Loucy (cell line): ENCODE measurements at regions not wholly inside any gene's neighbourhood (a gene's known extent, or its start where the extent isn't known, plus 50 kb on each side); places are given as distances from the start of the nearest gene placed in this dataset.

ENCODE experiments used
- H2AFZ ChIP-seq: fragments of 200-600 bp; sonication (generic); 2 replicates; pipeline ENCODE4 v1.6.0; 2016; ENCODE audit warnings: antibody characterized with exemption, mild to moderate bottlenecking, low read length, moderate library complexity
- H3F3A ChIP-seq: fragments of 200-600 bp; 2 replicates; pipeline ENCODE4 v1.6.0; 2016; ENCODE audit warnings: antibody characterized with exemption, low read depth, mild to moderate bottlenecking
- H3K27me3 ChIP-seq: fragments of 200-600 bp; sonication (generic); 2 replicates; pipeline ENCODE4 v1.6.1; 2014; ENCODE audit warnings: low read length, mild to moderate bottlenecking; ENCODE audit not compliant: insufficient read depth, poor library complexity, severe bottlenecking
- H3K36me3 ChIP-seq: fragments of 200-600 bp; sonication (generic); 2 replicates; pipeline ENCODE4 v1.6.1; 2016; ENCODE audit warnings: low read length; ENCODE audit not compliant: insufficient read depth
- H3K4me1 ChIP-seq: fragments of 200-600 bp; sonication (generic); 2 replicates; pipeline ENCODE4 v1.5.1; 2014; ENCODE audit warnings: low read length, mild to moderate bottlenecking; ENCODE audit not compliant: insufficient read depth, poor library complexity, severe bottlenecking
- H3K4me2 ChIP-seq: fragments of 200-600 bp; sonication (generic); 2 replicates; pipeline ENCODE4 v1.6.0; 2014; ENCODE audit warnings: antibody characterized with exemption, low read length, low read depth, mild to moderate bottlenecking; ENCODE audit not compliant: poor library complexity, severe bottlenecking
- H3K4me3 ChIP-seq: fragments of 200-600 bp; sonication (generic); 2 replicates; pipeline ENCODE4 v1.5.1; 2014; ENCODE audit warnings: low read length, mild to moderate bottlenecking, mixed read lengths; ENCODE audit not compliant: poor library complexity, severe bottlenecking
- H3K79me2 ChIP-seq: fragments of 200-600 bp; sonication (generic); 2 replicates; pipeline ENCODE4 v1.6.1; 2014; ENCODE audit warnings: low read length; ENCODE audit not compliant: insufficient read depth
- H3K9ac ChIP-seq: fragments of 200-600 bp; sonication (generic); 2 replicates; pipeline ENCODE4 v1.6.0; 2014; ENCODE audit warnings: mild to moderate bottlenecking, low read depth, low read length, moderate library complexity; ENCODE audit not compliant: poor library complexity, severe bottlenecking
- H3K9me2 ChIP-seq: fragments of 200-600 bp; sonication (generic); replicated peaks from 2 replicates; pipeline ENCODE4 v1.6.1; 2016; ENCODE audit warnings: low read depth, low read length, mixed read lengths
- H3K9me3 ChIP-seq: fragments of 200-600 bp; sonication (generic); 2 replicates; pipeline ENCODE4 v1.6.1; 2014; ENCODE audit warnings: mild to moderate bottlenecking, antibody characterized with exemption, low read length, low read depth; ENCODE audit not compliant: insufficient read depth
- H4K20me1 ChIP-seq: fragments of 200-600 bp; sonication (generic); 2 replicates; pipeline ENCODE4 v1.6.0; 2014; ENCODE audit warnings: antibody characterized with exemption, low read length, mild to moderate bottlenecking; ENCODE audit not compliant: insufficient read depth, poor library complexity, severe bottlenecking
- EZH2phosphoT487 ChIP-seq: fragments of 200-600 bp; IDR thresholded peaks from 2 replicates; pipeline ENCODE4 v1.6.1; 2018; ENCODE audit warnings: antibody characterized with exemption, mild to moderate bottlenecking, moderate library complexity, borderline replicate concordance
- TF ChIP-seq, protein P1 (sequence below): fragments of 200-600 bp; sonication (generic); conservative IDR thresholded peaks from 2 replicates; pipeline ENCODE4 v1.5.1; 2014; ENCODE audit warnings: mild to moderate bottlenecking, antibody characterized with exemption, low read length

DNA sequence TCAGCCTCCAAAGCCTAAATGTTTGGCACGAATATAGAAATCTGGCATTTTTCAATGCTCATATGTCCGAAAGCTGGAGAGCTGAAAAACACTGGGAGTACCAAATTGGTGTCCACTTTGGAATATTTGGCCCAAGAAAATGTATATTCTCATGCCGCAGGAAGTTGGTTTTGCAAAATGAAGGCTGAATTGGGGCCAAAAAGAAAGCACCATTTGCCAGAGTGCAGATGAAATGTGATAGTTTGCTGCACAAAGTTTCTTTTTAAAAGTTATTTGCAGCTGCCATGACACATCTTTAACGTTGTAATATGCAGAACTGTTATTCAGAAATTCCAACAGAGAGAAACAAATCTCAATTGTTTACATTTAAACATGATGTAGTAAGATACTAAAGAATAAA is 124.2 kb upstream of the LYPLAL1 start:
- Histone ChIP-seq H3K4me1 (no peaks in the 10 kb centered on the region), H3K9me2 (no peaks in the 10 kb centered on the region), H3K4me2 (no peak overlapping the region), H3K36me3 (no peaks in the 10 kb centered on the region), H4K20me1 (no peaks in the 10 kb centered on the region), H3K9ac (no peak overlapping the region), H3K79me2 (no peaks in the 10 kb centered on the region), H3F3A (no peaks in the 10 kb centered on the region), H3K4me3 (no peak overlapping the region), H2AFZ (no peak overlapping the region), H3K9me3 (no peaks in the 10 kb centered on the region), H3K27me3 (no peaks in the 10 kb centered on the region)
- TF ChIP-seq, protein P1, sequence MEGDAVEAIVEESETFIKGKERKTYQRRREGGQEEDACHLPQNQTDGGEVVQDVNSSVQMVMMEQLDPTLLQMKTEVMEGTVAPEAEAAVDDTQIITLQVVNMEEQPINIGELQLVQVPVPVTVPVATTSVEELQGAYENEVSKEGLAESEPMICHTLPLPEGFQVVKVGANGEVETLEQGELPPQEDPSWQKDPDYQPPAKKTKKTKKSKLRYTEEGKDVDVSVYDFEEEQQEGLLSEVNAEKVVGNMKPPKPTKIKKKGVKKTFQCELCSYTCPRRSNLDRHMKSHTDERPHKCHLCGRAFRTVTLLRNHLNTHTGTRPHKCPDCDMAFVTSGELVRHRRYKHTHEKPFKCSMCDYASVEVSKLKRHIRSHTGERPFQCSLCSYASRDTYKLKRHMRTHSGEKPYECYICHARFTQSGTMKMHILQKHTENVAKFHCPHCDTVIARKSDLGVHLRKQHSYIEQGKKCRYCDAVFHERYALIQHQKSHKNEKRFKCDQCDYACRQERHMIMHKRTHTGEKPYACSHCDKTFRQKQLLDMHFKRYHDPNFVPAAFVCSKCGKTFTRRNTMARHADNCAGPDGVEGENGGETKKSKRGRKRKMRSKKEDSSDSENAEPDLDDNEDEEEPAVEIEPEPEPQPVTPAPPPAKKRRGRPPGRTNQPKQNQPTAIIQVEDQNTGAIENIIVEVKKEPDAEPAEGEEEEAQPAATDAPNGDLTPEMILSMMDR = no peak
- no peak for TF ChIP-seq EZH2phosphoT487

DNA sequence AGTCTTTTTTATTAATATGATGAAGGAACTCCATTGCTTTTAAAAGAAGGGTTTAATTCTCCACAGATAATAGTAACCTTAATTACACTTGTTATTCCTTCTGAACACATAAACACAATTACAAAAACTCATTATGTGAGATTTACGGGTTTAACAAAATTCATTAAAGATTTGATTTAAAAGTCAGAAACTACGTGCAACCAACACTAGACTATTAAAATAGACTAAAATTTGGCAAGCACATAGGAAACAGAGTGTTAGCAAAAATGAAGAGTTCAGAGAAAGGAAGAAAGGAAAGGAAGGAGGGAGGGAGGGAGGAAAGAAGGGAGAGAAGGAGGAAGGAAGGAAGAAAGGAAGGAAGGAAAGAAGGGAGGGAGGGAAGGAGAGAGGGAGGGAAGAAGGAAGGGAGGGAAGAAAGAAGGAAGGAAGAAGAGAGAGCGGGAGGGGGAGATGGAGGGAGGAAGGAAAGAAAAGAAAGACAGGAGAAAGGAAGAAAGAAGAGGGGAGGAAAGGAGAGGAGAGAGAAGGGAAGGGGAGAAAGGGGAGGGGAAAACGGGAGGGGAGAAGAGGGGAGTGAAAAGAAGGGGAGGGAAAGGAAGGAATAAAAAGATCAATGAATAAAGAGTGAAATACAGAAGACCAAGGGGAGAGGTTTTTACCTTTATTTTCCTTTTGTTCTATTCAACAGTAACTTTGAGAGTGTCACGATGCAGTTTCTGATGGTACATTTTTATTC is 123.4 kb upstream of the LYPLAL1 start:
- H3K9me2 ChIP-seq = no peaks in the 10 kb centered on the region
- no peaks in the 10 kb centered on the region for H3K79me2 ChIP-seq
- H3K36me3 ChIP-seq = no peaks in the 10 kb centered on the region
- no peak overlapping the region for H3K4me3 ChIP-seq
- no peak overlapping the region for H2AFZ ChIP-seq
- H3K4me1 ChIP-seq = no peaks in the 10 kb centered on the region
- no peaks in the 10 kb centered on the region for H3F3A ChIP-seq
- H3K9me3 ChIP-seq = no peaks in the 10 kb centered on the region
- no peaks in the 10 kb centered on the region for H3K27me3 ChIP-seq
- no peak for TF ChIP-seq EZH2phosphoT487
- TF ChIP-seq, protein P1 = no peak
- H3K9ac ChIP-seq = no peak overlapping the region
- H4K20me1 ChIP-seq = no peaks in the 10 kb centered on the region
- H3K4me2 ChIP-seq = no peak overlapping the region

DNA sequence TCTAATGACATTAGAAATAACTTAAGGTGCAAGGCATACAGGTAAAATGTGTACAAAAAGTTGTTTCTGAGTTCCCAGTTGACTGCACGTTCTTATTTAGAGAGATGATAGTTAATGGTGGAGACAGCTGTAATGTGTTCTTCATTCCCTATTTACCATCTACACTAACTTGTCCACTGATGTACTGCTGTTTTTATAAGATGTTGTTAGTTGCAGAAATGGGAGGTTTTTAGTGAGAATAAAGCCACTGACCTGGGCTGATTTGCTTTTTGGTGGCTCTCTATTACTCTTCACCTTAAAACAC is 122.9 kb upstream of the LYPLAL1 start:
- H3K9ac ChIP-seq = no peak overlapping the region
- H3K9me2 ChIP-seq = no peaks in the 10 kb centered on the region
- no peaks in the 10 kb centered on the region for H3K9me3 ChIP-seq
- no peaks in the 10 kb centered on the region for H3K27me3 ChIP-seq
- H4K20me1 ChIP-seq = no peaks in the 10 kb centered on the region
- H3K4me2 ChIP-seq = no peak overlapping the region
- no peak overlapping the region for H3K4me3 ChIP-seq
- no peaks in the 10 kb centered on the region for H3K4me1 ChIP-seq
- TF ChIP-seq EZH2phosphoT487 = no peak
- TF ChIP-seq, protein P1 = no peak
- no peaks in the 10 kb centered on the region for H3K36me3 ChIP-seq
- no peaks in the 10 kb centered on the region for H3K79me2 ChIP-seq
- no peak overlapping the region for H2AFZ ChIP-seq
- H3F3A ChIP-seq = no peaks in the 10 kb centered on the region
